HG02759 (cell line): ENCODE measurements at regions not wholly inside any gene's neighbourhood (a gene's known extent, or its start where the extent isn't known, plus 50 kb on each side); places are given as distances from the start of the nearest gene placed in this dataset.

Experiments used
- ATAC-seq: cut with Tn5 transposase; IDR thresholded peaks from one replicate; pipeline ENCODE4 v1.9.1; 2021; ENCODE audit warnings: mild to moderate bottlenecking, moderate library complexity; ENCODE audit not compliant: unreplicated experiment

- ATAC-seq: no peak
Measured at GRCh38 chr2:18096836-18097405, 218.5 kb downstream of the KCNS3 start.

GRCh38 chr2:18094277-18094676 lies 215.8 kb downstream of the KCNS3 start:
- no peak for ATAC-seq

- ATAC-seq: no peak
Measured at GRCh38 chr2:18093196-18093595, 214.7 kb downstream of the KCNS3 start.

- ATAC-seq: no peak
Measured at GRCh38 chr2:18092760-18093159, 214.3 kb downstream of the KCNS3 start.

GRCh38 chr2:18085593-18085992 lies 207.1 kb downstream of the KCNS3 start:
- no peak for ATAC-seq

- ATAC-seq: no peak
Measured at GRCh38 chr2:18084376-18084775, 205.9 kb downstream of the KCNS3 start.

- no peak for ATAC-seq
Measured at GRCh38 chr2:18083806-18084205, 205.3 kb downstream of the KCNS3 start.

- ATAC-seq: no peak
Measured at GRCh38 chr2:18078216-18078615, 199.7 kb downstream of the KCNS3 start.

GRCh38 chr2:18077704-18078103 lies 199.2 kb downstream of the KCNS3 start:
- peak; percentile 61 for ATAC-seq

GRCh38 chr2:18077231-18077630 lies 198.8 kb downstream of the KCNS3 start:
- no peak for ATAC-seq

GRCh38 chr2:18074476-18074875 lies 196.0 kb downstream of the KCNS3 start:
- no peak for ATAC-seq

GRCh38 chr2:18073601-18074000 lies 195.1 kb downstream of the KCNS3 start:
- no peak for ATAC-seq

GRCh38 chr2:18067588-18068384 lies 189.3 kb downstream of the KCNS3 start:
- no peak for ATAC-seq

- no peak for ATAC-seq
Measured at GRCh38 chr2:18066894-18067293, 188.4 kb downstream of the KCNS3 start.

- no peak for ATAC-seq
Measured at GRCh38 chr2:18066066-18066465, 187.6 kb downstream of the KCNS3 start.

- no peak for ATAC-seq
Measured at GRCh38 chr2:18065249-18065648, 186.8 kb downstream of the KCNS3 start.

- ATAC-seq: no peak
Measured at GRCh38 chr2:18063826-18064470, 185.5 kb downstream of the KCNS3 start.

GRCh38 chr2:18062892-18063291 lies 184.4 kb downstream of the KCNS3 start:
- no peak for ATAC-seq

GRCh38 chr2:18061717-18062116 lies 183.2 kb downstream of the KCNS3 start:
- no peak for ATAC-seq

- ATAC-seq: no peak
Measured at GRCh38 chr2:18057657-18058056, 179.2 kb downstream of the KCNS3 start.

GRCh38 chr2:18055290-18055689 lies 176.8 kb downstream of the KCNS3 start:
- no peak for ATAC-seq

GRCh38 chr2:18050001-18050400 lies 171.5 kb downstream of the KCNS3 start:
- ATAC-seq: no peak
